Gastrocnemius medialis (tissue), 4 donors: ENCODE measurements at regions not wholly inside any gene's neighbourhood (a gene's known extent, or its start where the extent isn't known, plus 50 kb on each side); places are given as distances from the start of the nearest gene placed in this dataset.

Source experiments
- POLR2A ChIP-seq, 2 donors: fragments of 450-650 bp; IDR thresholded peaks; one replicate each; pipeline ENCODE4 v1.6.1; 2017; ENCODE audit warnings: antibody characterized with exemption in 2 of 2, mild to moderate bottlenecking in 2 of 2, moderate library complexity in 2 of 2
- TF ChIP-seq, protein P1 (sequence below), 5 experiments: fragments of 450-650 bp in 3 of 5; fragments of 200-600 bp in 2 of 5; sonication (generic) in 2 of 5; IDR thresholded peaks in 4 of 5; conservative IDR thresholded peaks in 1 of 5; 1 replicate in 4 of 5; 2 replicates in 1 of 5; pipeline ENCODE4 v1.5.1; 2016 to 2019; ENCODE audit warnings: antibody characterized with exemption in 5 of 5, mild to moderate bottlenecking in 3 of 5, moderate library complexity in 3 of 5

DNA sequence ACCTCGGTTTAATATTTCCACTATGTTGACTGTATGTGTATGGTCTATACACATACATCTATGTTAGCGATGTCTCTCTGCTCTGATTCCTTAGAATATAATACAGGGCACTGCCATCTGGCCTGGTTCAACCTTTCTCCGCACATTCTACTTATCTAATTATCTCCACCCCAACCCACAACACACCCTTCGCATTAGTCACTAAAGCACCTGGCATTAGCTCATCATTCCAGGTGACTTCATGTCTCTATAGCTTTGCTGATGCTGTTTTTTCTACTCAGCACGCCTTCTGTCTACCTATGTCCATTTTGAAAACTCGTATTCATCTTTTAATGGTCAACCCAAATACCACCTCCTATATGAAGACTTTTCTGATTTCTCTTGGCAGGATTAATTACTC lies 425.2 kb upstream of the RASGEF1B start:
- TF ChIP-seq, protein P1, sequence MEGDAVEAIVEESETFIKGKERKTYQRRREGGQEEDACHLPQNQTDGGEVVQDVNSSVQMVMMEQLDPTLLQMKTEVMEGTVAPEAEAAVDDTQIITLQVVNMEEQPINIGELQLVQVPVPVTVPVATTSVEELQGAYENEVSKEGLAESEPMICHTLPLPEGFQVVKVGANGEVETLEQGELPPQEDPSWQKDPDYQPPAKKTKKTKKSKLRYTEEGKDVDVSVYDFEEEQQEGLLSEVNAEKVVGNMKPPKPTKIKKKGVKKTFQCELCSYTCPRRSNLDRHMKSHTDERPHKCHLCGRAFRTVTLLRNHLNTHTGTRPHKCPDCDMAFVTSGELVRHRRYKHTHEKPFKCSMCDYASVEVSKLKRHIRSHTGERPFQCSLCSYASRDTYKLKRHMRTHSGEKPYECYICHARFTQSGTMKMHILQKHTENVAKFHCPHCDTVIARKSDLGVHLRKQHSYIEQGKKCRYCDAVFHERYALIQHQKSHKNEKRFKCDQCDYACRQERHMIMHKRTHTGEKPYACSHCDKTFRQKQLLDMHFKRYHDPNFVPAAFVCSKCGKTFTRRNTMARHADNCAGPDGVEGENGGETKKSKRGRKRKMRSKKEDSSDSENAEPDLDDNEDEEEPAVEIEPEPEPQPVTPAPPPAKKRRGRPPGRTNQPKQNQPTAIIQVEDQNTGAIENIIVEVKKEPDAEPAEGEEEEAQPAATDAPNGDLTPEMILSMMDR (IDR thresholded peaks at IDR 0.05 in 4 of 5, conservative IDR thresholded peaks at IDR 0.05 in 1 of 5): no peak
- TF ChIP-seq POLR2A (IDR thresholded peaks at IDR 0.05): no peak
